ENCODE measurements at regions not wholly inside any gene's neighbourhood (a gene's known extent, or its start where the extent isn't known, plus 50 kb on each side); places are given as distances from the start of the nearest gene placed in this dataset.

DNA sequence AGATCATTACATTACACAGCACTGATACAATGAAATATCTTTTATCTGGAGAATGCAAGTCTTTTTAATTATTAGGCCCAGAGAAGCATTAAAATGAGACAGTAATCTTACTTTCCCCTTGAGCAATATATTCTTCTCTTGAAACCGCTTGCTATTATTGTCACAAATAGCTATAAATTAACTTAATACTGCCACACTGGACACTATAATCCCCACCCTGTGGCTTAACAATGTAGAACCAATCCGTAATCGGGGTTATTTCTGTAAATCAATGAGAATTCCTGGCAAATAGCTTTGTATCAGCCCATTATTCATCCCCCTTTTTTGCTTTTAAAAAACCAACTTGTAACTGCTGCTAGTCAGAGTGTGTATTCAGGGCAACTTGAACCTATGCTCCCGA, 366.2 kb upstream of the VWC2 start:
- TF ChIP-seq EZH2 (IDR thresholded peaks at IDR 0.05; ENCODE audit: borderline replicate concordance, low read length) (no peak), CTCF (IDR thresholded peaks at IDR 0.05; ENCODE audit: low read length) (no peak)

Measured in OCI-LY1 (cell line).